ENCODE measurements at regions not wholly inside any gene's neighbourhood (a gene's known extent, or its start where the extent isn't known, plus 50 kb on each side); places are given as distances from the start of the nearest gene placed in this dataset.

GRCh38 chr7:10015687-10016086 lies 958.0 kb upstream of the PHF14 start:
- no peaks in the 10 kb centered on the region for H3K27me3 ChIP-seq (ENCODE audit: control insufficient read depth, insufficient read depth, low read length)
- no peak overlapping the region for H3K4me2 ChIP-seq (ENCODE audit: low read length)
- no peak overlapping the region for H3K27ac ChIP-seq
- no peak overlapping the region for H3K4me3 ChIP-seq (ENCODE audit: low read depth, low read length)
- no peaks in the 10 kb centered on the region for H3K9me3 ChIP-seq (ENCODE audit: control insufficient read depth, low read length)
- no peaks in the 10 kb centered on the region for H3K4me1 ChIP-seq
- H3K36me3 ChIP-seq (ENCODE audit: control insufficient read depth, insufficient read depth, low read length), result no peaks in the 10 kb centered on the region
- no peak for TF ChIP-seq CTCF (IDR thresholded peaks at IDR 0.05)
- H3K9ac ChIP-seq, result no peak overlapping the region
- no peaks in the 10 kb centered on the region for H3K79me2 ChIP-seq
- no peak overlapping the region for H2AFZ ChIP-seq

GRCh38 chr7:10022480-10022879 lies 951.2 kb upstream of the PHF14 start:
- Histone ChIP-seq H3K4me3 (ENCODE audit: low read depth, low read length) (no peak overlapping the region), H3K9me3 (ENCODE audit: control insufficient read depth, low read length) (no peaks in the 10 kb centered on the region), H3K79me2 (no peaks in the 10 kb centered on the region), H3K4me1 (peaks cover 6% of the 10 kb centered on the region), H3K36me3 (ENCODE audit: control insufficient read depth, insufficient read depth, low read length) (no peaks in the 10 kb centered on the region), H3K27me3 (ENCODE audit: control insufficient read depth, insufficient read depth, low read length) (no peaks in the 10 kb centered on the region), H3K4me2 (ENCODE audit: low read length) (no peak overlapping the region), H2AFZ (peak overlapping the region; percentile 70), H3K9ac (no peak overlapping the region), H3K27ac (no peak overlapping the region)
- TF ChIP-seq CTCF (IDR thresholded peaks at IDR 0.05), result no peak

DNA sequence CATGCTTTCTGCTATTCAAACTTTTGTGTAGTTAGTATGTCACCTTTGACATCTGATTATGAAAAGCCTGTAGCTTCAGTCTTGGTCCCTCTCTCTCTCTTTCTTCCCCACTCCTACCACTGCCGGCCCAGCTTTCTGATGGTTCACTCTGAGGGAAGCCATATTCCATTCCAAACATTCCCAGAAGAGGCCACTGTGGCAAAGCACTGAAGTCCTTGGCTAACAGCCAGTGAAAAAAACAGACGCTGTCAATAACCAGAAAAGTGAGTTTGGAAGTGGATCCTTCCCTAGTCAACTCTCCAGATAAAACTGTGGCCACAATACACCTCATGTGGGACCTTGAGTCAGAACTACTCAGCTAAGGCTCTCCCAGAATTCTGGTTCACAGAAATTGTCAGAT lies 950.7 kb upstream of the PHF14 start:
- Histone ChIP-seq H3K27me3 (ENCODE audit: control insufficient read depth, insufficient read depth, low read length) (no peaks in the 10 kb centered on the region), H3K36me3 (ENCODE audit: control insufficient read depth, insufficient read depth, low read length) (no peaks in the 10 kb centered on the region), H3K4me1 (peaks cover 6% of the 10 kb centered on the region), H3K9me3 (ENCODE audit: control insufficient read depth, low read length) (no peaks in the 10 kb centered on the region), H2AFZ (peak overlapping the region; percentile 70), H3K79me2 (no peaks in the 10 kb centered on the region), H3K9ac (no peak overlapping the region), H3K27ac (no peak overlapping the region), H3K4me3 (ENCODE audit: low read depth, low read length) (no peak overlapping the region), H3K4me2 (ENCODE audit: low read length) (no peak overlapping the region)
- TF ChIP-seq CTCF (IDR thresholded peaks at IDR 0.05), result peak; percentile 46

DNA sequence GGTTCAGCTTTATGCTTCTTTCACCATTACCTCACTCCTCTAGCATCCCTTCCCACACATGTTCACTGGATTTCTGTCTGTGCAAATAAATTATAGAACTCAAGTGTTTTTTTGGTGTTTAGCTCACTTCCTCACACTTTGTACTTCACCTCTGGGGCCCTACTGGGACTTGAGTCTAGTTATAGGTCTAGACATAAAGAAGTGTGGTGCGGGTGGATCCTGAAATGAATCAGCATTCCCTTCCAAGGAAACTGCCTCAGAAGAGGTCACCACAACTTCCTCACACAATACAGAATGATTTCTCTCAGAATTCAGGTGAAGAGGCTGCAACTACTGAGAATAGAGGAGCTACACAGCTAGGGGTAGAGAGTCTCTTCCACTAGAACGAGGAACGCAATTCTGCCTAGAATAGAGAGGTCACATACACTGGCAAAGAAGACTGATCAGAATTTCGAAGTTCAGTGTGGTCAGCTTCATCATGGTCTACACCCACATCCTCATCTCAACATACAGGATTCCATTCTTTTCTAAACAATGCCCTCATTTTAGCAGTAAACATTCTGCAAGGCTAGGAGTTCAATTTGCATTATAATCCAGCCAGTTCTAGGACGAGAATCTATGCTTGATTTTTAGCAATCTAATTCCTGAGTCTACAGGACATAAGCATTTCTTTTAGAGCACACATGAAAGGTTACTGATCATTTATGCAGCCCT lies 938.7 kb upstream of the PHF14 start:
- no peak overlapping the region for H3K27ac ChIP-seq
- H3K4me2 ChIP-seq (ENCODE audit: low read length), result no peak overlapping the region
- no peaks in the 10 kb centered on the region for H3K4me1 ChIP-seq
- H3K27me3 ChIP-seq (ENCODE audit: control insufficient read depth, insufficient read depth, low read length), result no peaks in the 10 kb centered on the region
- no peaks in the 10 kb centered on the region for H3K9me3 ChIP-seq (ENCODE audit: control insufficient read depth, low read length)
- H3K4me3 ChIP-seq (ENCODE audit: low read depth, low read length), result no peak overlapping the region
- no peak overlapping the region for H2AFZ ChIP-seq
- H3K36me3 ChIP-seq (ENCODE audit: control insufficient read depth, insufficient read depth, low read length), result no peaks in the 10 kb centered on the region
- no peak for TF ChIP-seq CTCF (IDR thresholded peaks at IDR 0.05)
- no peaks in the 10 kb centered on the region for H3K79me2 ChIP-seq
- no peak overlapping the region for H3K9ac ChIP-seq

- no peak for TF ChIP-seq CTCF (IDR thresholded peaks at IDR 0.05)
- H3K27ac ChIP-seq, result no peak overlapping the region
- H3K9me3 ChIP-seq (ENCODE audit: control insufficient read depth, low read length), result no peaks in the 10 kb centered on the region
- H3K27me3 ChIP-seq (ENCODE audit: control insufficient read depth, insufficient read depth, low read length), result no peaks in the 10 kb centered on the region
- no peak overlapping the region for H3K4me2 ChIP-seq (ENCODE audit: low read length)
- H3K36me3 ChIP-seq (ENCODE audit: control insufficient read depth, insufficient read depth, low read length), result no peaks in the 10 kb centered on the region
- H3K4me3 ChIP-seq (ENCODE audit: low read depth, low read length), result no peak overlapping the region
- no peaks in the 10 kb centered on the region for H3K79me2 ChIP-seq
- no peak overlapping the region for H2AFZ ChIP-seq
- H3K4me1 ChIP-seq, result no peaks in the 10 kb centered on the region
- H3K9ac ChIP-seq, result no peak overlapping the region
Measured at GRCh38 chr7:10036693-10037092, 937.0 kb upstream of the PHF14 start.

Measured in parathyroid adenoma (tissue), 2 donors.